Rectal smooth muscle tissue (tissue), 1 donor: ENCODE measurements at regions not wholly inside any gene's neighbourhood (a gene's known extent, or its start where the extent isn't known, plus 50 kb on each side); places are given as distances from the start of the nearest gene placed in this dataset.

ENCODE experiments used
- H3K27ac ChIP-seq: one replicate; pipeline ENCODE4 v1.7.0; 2013; ENCODE audit warnings: low read depth, low read length, inconsistent platforms
- H3K27me3 ChIP-seq: one replicate; pipeline ENCODE4 v1.7.0; 2013; ENCODE audit warnings: low read length; ENCODE audit not compliant: control insufficient read depth, insufficient read depth
- H3K36me3 ChIP-seq: one replicate; pipeline ENCODE4 v1.7.0; 2013; ENCODE audit warnings: low read length; ENCODE audit not compliant: control insufficient read depth, insufficient read depth
- H3K4me1 ChIP-seq: one replicate; pipeline ENCODE4 v1.7.0; 2013; ENCODE audit warnings: low read length; ENCODE audit not compliant: control insufficient read depth, insufficient read depth
- H3K4me3 ChIP-seq: one replicate; pipeline ENCODE4 v1.7.0; 2013; ENCODE audit warnings: low read length
- H3K9ac ChIP-seq: one replicate; pipeline ENCODE4 v1.7.0; 2013; ENCODE audit warnings: low read length

DNA sequence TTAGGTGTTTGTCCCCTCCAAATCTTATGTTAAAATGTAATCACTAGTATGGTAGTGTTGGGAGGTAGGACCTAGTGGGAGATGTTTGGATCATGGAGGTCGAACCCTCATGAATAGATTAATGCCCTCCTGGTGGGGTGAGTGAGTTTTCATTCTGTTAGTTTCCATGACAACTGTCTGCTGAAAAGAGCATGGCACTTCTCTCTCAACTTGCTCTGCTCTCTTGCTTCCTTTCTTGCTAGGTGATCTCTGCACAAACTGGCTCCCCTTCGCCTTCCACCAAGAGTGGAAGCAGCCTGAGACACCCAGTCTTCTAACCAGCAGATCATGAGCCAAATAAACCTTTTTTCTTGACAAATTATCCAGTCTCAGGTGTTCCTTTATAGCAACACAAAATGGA, 853.9 kb downstream of the SORCS1 start:
- H3K27me3 ChIP-seq: no peaks in the 10 kb centered on the region
- H3K36me3 ChIP-seq: no peaks in the 10 kb centered on the region
- H3K4me3 ChIP-seq: no peak overlapping the region
- H3K4me1 ChIP-seq: no peaks in the 10 kb centered on the region
- no peak overlapping the region for H3K9ac ChIP-seq
- H3K27ac ChIP-seq: no peak overlapping the region

DNA sequence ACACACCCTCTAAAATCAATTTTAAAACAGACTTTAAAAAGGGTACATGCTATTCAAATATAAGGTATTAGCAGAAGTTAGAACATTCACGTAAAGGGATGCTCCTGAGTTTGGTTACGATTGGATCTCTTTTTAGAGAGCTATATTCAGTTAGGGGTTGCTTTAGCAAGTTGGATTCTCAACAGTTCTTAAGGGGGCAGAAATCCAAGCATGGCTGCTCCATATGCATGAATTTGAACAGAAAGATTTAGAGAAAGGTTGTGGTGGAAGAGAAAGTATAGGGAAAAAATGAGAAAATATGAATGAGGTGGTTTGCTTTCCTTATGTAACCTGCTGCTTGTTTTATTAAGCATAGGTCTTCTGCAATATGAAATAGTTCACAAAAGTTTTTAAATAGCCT, 855.1 kb downstream of the SORCS1 start:
- Histone ChIP-seq H3K4me3 (no peak overlapping the region), H3K9ac (no peak overlapping the region), H3K36me3 (no peaks in the 10 kb centered on the region), H3K4me1 (no peaks in the 10 kb centered on the region), H3K27ac (no peak overlapping the region), H3K27me3 (no peaks in the 10 kb centered on the region)

DNA sequence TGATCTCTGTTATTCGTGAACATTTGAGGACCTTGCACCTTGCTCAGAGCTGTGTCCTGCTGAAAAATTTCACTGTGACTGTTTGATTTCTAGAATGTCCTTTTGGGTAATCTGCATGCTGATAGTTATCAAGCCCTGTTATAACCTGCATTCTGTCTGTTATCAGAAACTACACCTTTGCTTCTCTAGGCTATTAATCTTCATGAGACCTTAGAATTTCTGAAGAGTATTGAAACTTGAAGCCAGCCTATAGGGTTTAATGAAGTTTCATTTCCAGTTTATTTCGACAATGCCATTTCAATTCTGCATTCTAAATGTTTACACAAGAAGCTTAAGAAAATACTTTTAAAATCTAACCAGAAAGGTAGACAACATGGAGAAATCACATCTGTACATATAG, 856.2 kb downstream of the SORCS1 start:
- Histone ChIP-seq H3K27ac (no peak overlapping the region), H3K9ac (no peak overlapping the region), H3K36me3 (no peaks in the 10 kb centered on the region), H3K4me1 (no peaks in the 10 kb centered on the region), H3K4me3 (no peak overlapping the region), H3K27me3 (no peaks in the 10 kb centered on the region)

DNA sequence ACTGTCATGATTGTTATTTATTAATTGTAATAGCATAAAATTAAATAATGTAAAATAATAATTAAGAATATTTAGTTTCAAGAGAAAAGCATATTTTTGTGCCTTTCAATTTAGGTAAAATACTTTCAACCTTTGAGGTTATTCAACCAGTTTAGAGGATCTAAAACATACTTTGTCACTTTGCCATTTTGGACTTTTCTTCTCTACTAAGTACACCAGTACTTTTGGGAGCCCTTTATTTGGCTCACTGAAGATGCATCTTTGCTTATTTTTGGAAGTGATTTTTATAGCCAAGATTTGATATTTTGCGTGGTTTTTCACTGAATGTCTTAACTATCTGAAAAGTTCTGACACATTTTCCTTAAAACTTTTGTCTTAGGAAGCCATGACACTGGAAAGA, 860.5 kb downstream of the SORCS1 start:
- no peaks in the 10 kb centered on the region for H3K36me3 ChIP-seq
- H3K27ac ChIP-seq: no peak overlapping the region

DNA sequence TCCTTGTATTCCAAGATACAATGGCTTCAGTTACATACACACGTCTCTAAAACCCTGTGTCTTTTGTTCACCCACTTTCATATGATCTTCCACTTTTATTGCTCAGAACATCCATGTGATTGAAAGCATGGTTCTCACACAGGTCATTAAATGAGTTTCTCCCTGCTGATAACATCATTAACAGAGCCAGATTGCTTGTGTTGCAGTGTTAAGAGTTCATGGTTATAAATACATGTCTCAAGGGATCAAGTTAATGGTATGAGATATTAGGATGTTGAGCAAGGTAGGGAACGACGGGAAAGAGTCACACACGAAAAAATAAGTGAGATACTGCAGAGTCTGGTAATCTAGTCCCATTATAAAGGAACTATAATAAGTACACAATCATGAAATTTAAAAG, 861.5 kb downstream of the SORCS1 start:
- Histone ChIP-seq H3K4me3 (no peak overlapping the region), H3K9ac (no peak overlapping the region), H3K27me3 (no peaks in the 10 kb centered on the region), H3K4me1 (no peaks in the 10 kb centered on the region), H3K36me3 (no peaks in the 10 kb centered on the region), H3K27ac (no peak overlapping the region)

More for the DNA sequence above, 860.5 kb downstream of the SORCS1 start:
- Histone ChIP-seq H3K4me3 (no peak overlapping the region), H3K27me3 (no peaks in the 10 kb centered on the region), H3K9ac (no peak overlapping the region), H3K4me1 (no peaks in the 10 kb centered on the region)

DNA sequence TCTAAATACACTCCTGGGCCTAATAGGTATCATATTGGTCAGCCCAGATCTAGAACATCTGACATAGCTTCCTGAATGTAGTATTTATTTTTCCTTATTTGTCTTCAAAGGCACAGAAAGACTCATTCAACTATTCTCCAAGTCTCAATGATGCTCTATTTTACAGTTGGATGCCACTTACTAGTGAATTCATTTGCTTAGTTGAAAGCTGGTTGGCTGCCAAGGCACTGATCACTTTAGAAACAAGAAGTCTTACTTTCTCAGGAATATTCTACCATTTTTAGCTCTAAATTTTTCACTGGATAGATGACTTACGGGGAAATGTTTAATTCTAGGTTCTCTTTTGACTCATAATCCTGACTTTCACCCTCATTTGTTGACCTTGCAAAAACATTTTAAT, 863.4 kb downstream of the SORCS1 start:
- Histone ChIP-seq H3K27me3 (no peaks in the 10 kb centered on the region), H3K9ac (no peak overlapping the region), H3K36me3 (no peaks in the 10 kb centered on the region), H3K4me1 (no peaks in the 10 kb centered on the region), H3K27ac (no peak overlapping the region), H3K4me3 (no peak overlapping the region)

- Histone ChIP-seq H3K9ac (no peak overlapping the region), H3K27ac (no peak overlapping the region), H3K4me3 (no peak overlapping the region), H3K36me3 (no peaks in the 10 kb centered on the region), H3K4me1 (no peaks in the 10 kb centered on the region), H3K27me3 (no peaks in the 10 kb centered on the region)
Observed at GRCh38 chr10:106296750-106297392, 867.6 kb downstream of the SORCS1 start.

GRCh38 chr10:106284802-106285587, 879.5 kb downstream of the SORCS1 start:
- Histone ChIP-seq H3K27ac (no peak overlapping the region), H3K4me1 (no peaks in the 10 kb centered on the region), H3K9ac (no peak overlapping the region), H3K27me3 (no peaks in the 10 kb centered on the region), H3K36me3 (no peaks in the 10 kb centered on the region), H3K4me3 (no peak overlapping the region)

GRCh38 chr10:106280896-106281460, 883.5 kb downstream of the SORCS1 start:
- H3K27ac ChIP-seq: no peak overlapping the region
- no peak overlapping the region for H3K9ac ChIP-seq

GRCh38 chr10:106278383-106278782, 886.1 kb downstream of the SORCS1 start:
- H3K27ac ChIP-seq: no peak overlapping the region
- H3K4me1 ChIP-seq: no peaks in the 10 kb centered on the region
- no peak overlapping the region for H3K9ac ChIP-seq
- H3K4me3 ChIP-seq: no peak overlapping the region
- H3K27me3 ChIP-seq: no peaks in the 10 kb centered on the region
- H3K36me3 ChIP-seq: no peaks in the 10 kb centered on the region

More at GRCh38 chr10:106280896-106281460, 883.5 kb downstream of the SORCS1 start:
- Histone ChIP-seq H3K27me3 (no peaks in the 10 kb centered on the region), H3K36me3 (no peaks in the 10 kb centered on the region), H3K4me3 (no peak overlapping the region), H3K4me1 (no peaks in the 10 kb centered on the region)

- Histone ChIP-seq H3K36me3 (no peaks in the 10 kb centered on the region), H3K4me1 (no peaks in the 10 kb centered on the region), H3K4me3 (no peak overlapping the region), H3K27me3 (no peaks in the 10 kb centered on the region), H3K27ac (no peak overlapping the region), H3K9ac (no peak overlapping the region)
Observed at GRCh38 chr10:106271237-106271636, 893.3 kb downstream of the SORCS1 start.

DNA sequence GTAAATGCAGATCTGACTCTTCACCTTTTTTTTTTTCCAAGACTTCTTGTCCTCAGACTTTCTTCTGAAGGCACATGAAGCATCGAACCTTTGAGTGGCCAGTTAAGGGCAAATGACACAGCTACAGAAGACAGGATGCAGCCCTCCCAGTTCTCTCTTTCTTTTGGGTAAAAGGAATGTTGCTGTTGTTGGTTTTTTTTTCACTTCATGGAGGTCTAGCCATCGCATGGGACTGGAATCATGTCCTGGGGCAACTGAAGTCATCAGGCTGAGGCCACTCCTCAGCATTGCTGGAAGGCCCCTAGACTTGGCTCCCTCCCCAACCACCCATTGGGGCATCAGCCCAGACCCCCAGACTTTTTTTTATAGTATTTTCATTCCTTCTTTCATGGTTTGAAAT, 896.5 kb downstream of the SORCS1 start:
- Histone ChIP-seq H3K9ac (no peak overlapping the region), H3K27ac (no peak overlapping the region), H3K36me3 (no peaks in the 10 kb centered on the region), H3K4me3 (no peak overlapping the region), H3K27me3 (no peaks in the 10 kb centered on the region), H3K4me1 (no peaks in the 10 kb centered on the region)
